Sigmoid colon (tissue), 6 donors: ENCODE measurements at regions not wholly inside any gene's neighbourhood (a gene's known extent, or its start where the extent isn't known, plus 50 kb on each side); places are given as distances from the start of the nearest gene placed in this dataset.

ENCODE experiments used
- DNase-seq: peaks from one replicate; pipeline ENCODE4 v3.0.0-alpha.2; 2019
- H3K27ac ChIP-seq, 4 donors: fragments of 200-600 bp; sonication (generic); one replicate each; pipeline ENCODE4 v1.5.1; 2016 to 2019; ENCODE audit warnings: mild to moderate bottlenecking in 1 of 4
- H3K27me3 ChIP-seq, 3 donors: fragments of 200-600 bp; sonication (generic); one replicate each; pipeline ENCODE4 v1.5.1; 2019; ENCODE audit warnings: mild to moderate bottlenecking in 1 of 3
- H3K36me3 ChIP-seq, 4 donors: fragments of 200-600 bp; sonication (generic); one replicate each; pipeline ENCODE4 v1.5.1; 2016 to 2019
- H3K4me1 ChIP-seq, 4 donors: fragments of 200-600 bp; sonication (generic); one replicate each; pipeline ENCODE4 v1.5.1; 2017 to 2019
- H3K4me3 ChIP-seq, 4 donors: fragments of 200-600 bp; sonication (generic); one replicate each; pipeline ENCODE4 v1.5.1; 2017 to 2019; ENCODE audit warnings: mild to moderate bottlenecking in 2 of 4, moderate library complexity in 1 of 4
- H3K9me3 ChIP-seq, 4 donors: fragments of 200-600 bp in 3 of 4; sonication (generic) in 3 of 4; one replicate each; pipeline versions ENCODE4 v1.5.1 to v1.6.1; 2013 to 2019
- CTCF ChIP-seq, 4 experiments: fragments of 450-650 bp in 3 of 4; fragments of 200-600 bp in 1 of 4; IDR thresholded peaks; one replicate each; pipeline ENCODE4 v1.5.1; 2016 to 2019; ENCODE audit warnings: antibody characterized with exemption in 4 of 4, mild to moderate bottlenecking in 3 of 4, moderate library complexity in 2 of 4
- EP300 ChIP-seq, 4 donors: sonication (generic); formaldehyde crosslinking; IDR thresholded peaks; one replicate each; pipeline ENCODE4 v1.6.1; 2017; ENCODE audit warnings: antibody characterized with exemption in 4 of 4
- POLR2A ChIP-seq, 2 donors: fragments of 450-650 bp; IDR thresholded peaks; one replicate each; pipeline ENCODE4 v1.6.1; 2016; ENCODE audit warnings: antibody characterized with exemption in 2 of 2, mild to moderate bottlenecking in 2 of 2, moderate library complexity in 2 of 2
- POLR2AphosphoS5 ChIP-seq, 4 donors: sonication (generic); formaldehyde crosslinking; IDR thresholded peaks; one replicate each; pipeline ENCODE4 v1.6.1; 2017; ENCODE audit warnings: antibody characterized with exemption in 4 of 4
- WGBS, 2 donors: extraction: QIAGEN DNeasy Blood & Tissue Kit; methylation state at CpG; one replicate each; pipeline ENCODE4 v1.1.7; 2013; 5-methylcytosine and 5-hydroxymethylcytosine counted together
- intact Hi-C: fragments of 100-400 bp; cut with DNase I; formaldehyde crosslinking; loops from one replicate; pipeline ENCODE4 v1.15.1; 2023
- donor health status: healthy with polysubstance abuse.
- donor health status: healthy.

- no peaks in the 10 kb centered on the region for H3K36me3 ChIP-seq
- H3K9me3 ChIP-seq: no peaks in the 10 kb centered on the region
- no peak overlapping the region for H3K4me3 ChIP-seq
- H3K27me3 ChIP-seq: no peaks in the 10 kb centered on the region
- no peak overlapping the region for H3K27ac ChIP-seq
- no peaks in the 10 kb centered on the region for H3K4me1 ChIP-seq
- TF ChIP-seq EP300 (IDR thresholded peaks at IDR 0.05) (no peak), POLR2AphosphoS5 (IDR thresholded peaks at IDR 0.05) (no peak), CTCF (IDR thresholded peaks at IDR 0.05) (no peak), POLR2A (IDR thresholded peaks at IDR 0.05) (no peak)
- DNase-seq: no peak
- intact Hi-C loops: no loop called here
Measured at GRCh38 chr3:76643623-76644304, 396.1 kb upstream of the ROBO2 start.

GRCh38 chr3:76644305-76644675 lies 395.6 kb upstream of the ROBO2 start:
- Histone ChIP-seq H3K4me1 (no peaks in the 10 kb centered on the region), H3K9me3 (no peaks in the 10 kb centered on the region), H3K4me3 (no peak overlapping the region), H3K27ac (no peak overlapping the region), H3K36me3 (no peaks in the 10 kb centered on the region), H3K27me3 (no peaks in the 10 kb centered on the region)
- intact Hi-C loops: no loop called here
- DNase-seq: no peak
- TF ChIP-seq CTCF (IDR thresholded peaks at IDR 0.05) (no peak), EP300 (IDR thresholded peaks at IDR 0.05) (no peak), POLR2AphosphoS5 (IDR thresholded peaks at IDR 0.05) (no peak)
- 57 to 81% methylated on average over 4 of the region's 4 CpGs for WGBS, 2 donors

GRCh38 chr3:76645724-76646123 lies 394.2 kb upstream of the ROBO2 start:
- Histone ChIP-seq H3K4me3 (no peak overlapping the region), H3K36me3 (no peaks in the 10 kb centered on the region), H3K27ac (no peak overlapping the region), H3K4me1 (no peaks in the 10 kb centered on the region), H3K27me3 (no peaks in the 10 kb centered on the region), H3K9me3 (no peaks in the 10 kb centered on the region)
- no peak for DNase-seq
- 87% methylated on average over 2 of the region's 2 CpGs for WGBS, 2 donors
- TF ChIP-seq POLR2AphosphoS5 (IDR thresholded peaks at IDR 0.05) (no peak), POLR2A (IDR thresholded peaks at IDR 0.05) (no peak), CTCF (IDR thresholded peaks at IDR 0.05) (no peak), EP300 (IDR thresholded peaks at IDR 0.05) (no peak)
- intact Hi-C loops: no loop called here

- intact Hi-C loops: no loop called here
- no peaks in the 10 kb centered on the region for H3K36me3 ChIP-seq
- H3K27ac ChIP-seq: no peak overlapping the region
- WGBS, 2 donors: 79 to 80% methylated on average over 13 of the region's 13 CpGs
- DNase-seq: no peak
- TF ChIP-seq EP300 (IDR thresholded peaks at IDR 0.05): no peak
- no peak for TF ChIP-seq CTCF (IDR thresholded peaks at IDR 0.05)
- no peak for TF ChIP-seq POLR2A (IDR thresholded peaks at IDR 0.05)
- TF ChIP-seq POLR2AphosphoS5 (IDR thresholded peaks at IDR 0.05): no peak
- no peaks in the 10 kb centered on the region for H3K9me3 ChIP-seq
- no peaks in the 10 kb centered on the region for H3K4me1 ChIP-seq
- no peaks in the 10 kb centered on the region for H3K27me3 ChIP-seq
- H3K4me3 ChIP-seq: no peak overlapping the region
Measured at GRCh38 chr3:76646921-76647562, 392.9 kb upstream of the ROBO2 start.

GRCh38 chr3:76651784-76652183 lies 388.1 kb upstream of the ROBO2 start:
- H3K36me3 ChIP-seq: no peaks in the 10 kb centered on the region
- H3K27me3 ChIP-seq: no peaks in the 10 kb centered on the region
- WGBS, 2 donors: 86 to 93% methylated on average over 1 of the region's 1 CpG
- H3K9me3 ChIP-seq: no peaks in the 10 kb centered on the region
- TF ChIP-seq EP300 (IDR thresholded peaks at IDR 0.05) (no peak), CTCF (IDR thresholded peaks at IDR 0.05) (no peak), POLR2AphosphoS5 (IDR thresholded peaks at IDR 0.05) (no peak)
- H3K4me1 ChIP-seq: no peaks in the 10 kb centered on the region
- no peak for DNase-seq
- intact Hi-C loops: no loop called here
- no peak overlapping the region for H3K27ac ChIP-seq
- no peak overlapping the region for H3K4me3 ChIP-seq
